ENCODE measurements at regions not wholly inside any gene's neighbourhood (a gene's known extent, or its start where the extent isn't known, plus 50 kb on each side); places are given as distances from the start of the nearest gene placed in this dataset.

DNA sequence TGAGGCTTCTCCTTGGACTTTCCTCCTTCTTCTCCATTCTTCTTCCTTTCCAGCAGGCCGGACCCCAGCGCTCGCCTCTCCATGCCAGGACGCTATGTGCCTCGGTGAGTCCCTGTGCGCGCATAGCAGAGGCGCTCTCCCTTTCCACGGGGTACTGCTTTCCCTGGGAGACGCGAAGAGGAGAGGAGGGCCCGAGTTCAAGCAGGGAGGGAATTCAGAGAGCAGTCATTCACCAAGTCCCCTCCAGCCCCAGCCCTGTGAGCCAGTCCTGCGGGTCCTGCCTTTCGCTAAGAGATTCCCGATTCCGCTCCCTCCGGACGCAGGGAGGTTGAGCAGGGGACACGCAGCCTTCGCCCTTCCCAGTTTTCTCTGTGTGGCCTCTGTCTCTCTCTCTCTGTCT, 160.4 kb downstream of the EFNB2 start:
- no peak for TF ChIP-seq CREB1 (IDR thresholded peaks at IDR 0.05; ENCODE audit: low read depth)
- TF ChIP-seq TAF1 (IDR thresholded peaks at IDR 0.05; ENCODE audit: low read depth), result no peak
- TF ChIP-seq, protein P1, sequence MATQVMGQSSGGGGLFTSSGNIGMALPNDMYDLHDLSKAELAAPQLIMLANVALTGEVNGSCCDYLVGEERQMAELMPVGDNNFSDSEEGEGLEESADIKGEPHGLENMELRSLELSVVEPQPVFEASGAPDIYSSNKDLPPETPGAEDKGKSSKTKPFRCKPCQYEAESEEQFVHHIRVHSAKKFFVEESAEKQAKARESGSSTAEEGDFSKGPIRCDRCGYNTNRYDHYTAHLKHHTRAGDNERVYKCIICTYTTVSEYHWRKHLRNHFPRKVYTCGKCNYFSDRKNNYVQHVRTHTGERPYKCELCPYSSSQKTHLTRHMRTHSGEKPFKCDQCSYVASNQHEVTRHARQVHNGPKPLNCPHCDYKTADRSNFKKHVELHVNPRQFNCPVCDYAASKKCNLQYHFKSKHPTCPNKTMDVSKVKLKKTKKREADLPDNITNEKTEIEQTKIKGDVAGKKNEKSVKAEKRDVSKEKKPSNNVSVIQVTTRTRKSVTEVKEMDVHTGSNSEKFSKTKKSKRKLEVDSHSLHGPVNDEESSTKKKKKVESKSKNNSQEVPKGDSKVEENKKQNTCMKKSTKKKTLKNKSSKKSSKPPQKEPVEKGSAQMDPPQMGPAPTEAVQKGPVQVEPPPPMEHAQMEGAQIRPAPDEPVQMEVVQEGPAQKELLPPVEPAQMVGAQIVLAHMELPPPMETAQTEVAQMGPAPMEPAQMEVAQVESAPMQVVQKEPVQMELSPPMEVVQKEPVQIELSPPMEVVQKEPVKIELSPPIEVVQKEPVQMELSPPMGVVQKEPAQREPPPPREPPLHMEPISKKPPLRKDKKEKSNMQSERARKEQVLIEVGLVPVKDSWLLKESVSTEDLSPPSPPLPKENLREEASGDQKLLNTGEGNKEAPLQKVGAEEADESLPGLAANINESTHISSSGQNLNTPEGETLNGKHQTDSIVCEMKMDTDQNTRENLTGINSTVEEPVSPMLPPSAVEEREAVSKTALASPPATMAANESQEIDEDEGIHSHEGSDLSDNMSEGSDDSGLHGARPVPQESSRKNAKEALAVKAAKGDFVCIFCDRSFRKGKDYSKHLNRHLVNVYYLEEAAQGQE (IDR thresholded peaks at IDR 0.05; ENCODE audit: low read depth), result no peak
- no peak for TF ChIP-seq CEBPB (IDR thresholded peaks at IDR 0.05)
